Right hindlimb (tissue), 1 donor: ENCODE measurements at regions not wholly inside any gene's neighbourhood (a gene's known extent, or its start where the extent isn't known, plus 50 kb on each side); places are given as distances from the start of the nearest gene placed in this dataset.
A peak's percentile ranks its signal among the peaks of the same experiment; 100 is the strongest.

Experiments used
- DNase-seq: peaks from one replicate; pipeline ENCODE4 v3.0.0-alpha.2; 2018

- no peak for DNase-seq
These were observed 100.6 kb upstream of the KCNJ15 start for GRCh38 chr21:38156200-38156599.

GRCh38 chr21:38159355-38159754 is 97.4 kb upstream of the KCNJ15 start:
- DNase-seq, result peak; percentile 64

DNA sequence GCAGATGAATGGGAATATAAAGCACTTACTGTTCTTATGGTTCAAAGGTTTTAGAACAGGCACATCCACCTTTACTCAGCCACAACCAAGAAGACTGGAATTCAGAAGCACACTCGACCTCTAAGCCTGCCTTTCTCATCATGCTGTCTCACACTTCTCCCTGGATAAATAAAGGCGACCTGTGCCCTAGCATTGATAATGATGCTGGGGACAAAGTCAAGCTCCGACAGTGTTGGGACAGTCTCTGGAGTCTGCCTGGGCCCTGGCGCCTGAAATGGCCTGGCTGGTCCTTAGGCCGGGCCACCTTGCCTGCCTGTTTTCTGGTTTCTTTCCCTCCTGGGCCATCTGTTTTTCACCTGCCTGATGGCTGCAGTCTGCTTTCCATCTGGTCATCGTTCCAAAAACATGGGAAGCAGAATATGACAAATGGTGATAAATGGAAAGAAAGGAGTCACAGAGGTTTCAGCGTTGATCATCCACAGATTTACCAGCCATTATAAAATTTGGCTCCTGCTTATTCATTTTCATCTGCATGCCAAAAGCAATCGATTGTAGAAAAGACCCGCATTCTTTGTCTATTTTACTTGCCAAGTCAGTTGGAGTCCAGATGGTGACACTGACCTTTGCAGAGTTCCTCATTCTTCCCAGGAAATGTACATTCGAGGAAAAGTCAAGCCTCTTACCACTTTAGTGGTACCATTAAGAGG is 91.2 kb upstream of the KCNJ15 start:
- DNase-seq, result peak; percentile 27

- no peak for DNase-seq
These were observed 90.6 kb upstream of the KCNJ15 start for GRCh38 chr21:38166173-38166535.

DNA sequence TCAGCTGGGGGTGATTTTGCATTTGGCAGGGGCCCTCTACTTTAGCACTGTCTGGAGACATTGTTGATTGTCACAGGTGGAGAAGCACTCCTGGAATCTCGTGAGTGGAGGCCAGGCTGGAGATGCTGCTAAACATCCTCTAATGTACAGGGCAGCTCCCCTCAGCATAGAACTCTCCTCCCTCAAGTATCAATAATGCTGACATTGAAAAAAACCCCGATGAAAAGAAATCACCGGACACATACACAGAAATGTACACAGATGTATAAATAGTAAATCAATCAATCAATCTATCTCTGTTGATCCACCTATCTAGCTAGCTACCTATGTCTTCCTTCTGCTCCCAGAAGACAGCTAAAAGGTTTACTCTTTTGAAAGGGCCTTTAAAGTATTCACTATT is 89.4 kb upstream of the KCNJ15 start:
- no peak for DNase-seq

GRCh38 chr21:38170283-38170682 is 86.5 kb upstream of the KCNJ15 start:
- peak; percentile 32 for DNase-seq

GRCh38 chr21:38170704-38171682 is 85.8 kb upstream of the KCNJ15 start:
- no peak for DNase-seq

- peak; percentile 47 for DNase-seq
These were observed 85.0 kb upstream of the KCNJ15 start for GRCh38 chr21:38171723-38172344.

- no peak for DNase-seq
These were observed 83.3 kb upstream of the KCNJ15 start for GRCh38 chr21:38173276-38174035.

GRCh38 chr21:38175306-38175705 is 81.5 kb upstream of the KCNJ15 start:
- DNase-seq, result no peak

- DNase-seq, result no peak
These were observed 78.7 kb upstream of the KCNJ15 start for GRCh38 chr21:38177919-38178652.

DNA sequence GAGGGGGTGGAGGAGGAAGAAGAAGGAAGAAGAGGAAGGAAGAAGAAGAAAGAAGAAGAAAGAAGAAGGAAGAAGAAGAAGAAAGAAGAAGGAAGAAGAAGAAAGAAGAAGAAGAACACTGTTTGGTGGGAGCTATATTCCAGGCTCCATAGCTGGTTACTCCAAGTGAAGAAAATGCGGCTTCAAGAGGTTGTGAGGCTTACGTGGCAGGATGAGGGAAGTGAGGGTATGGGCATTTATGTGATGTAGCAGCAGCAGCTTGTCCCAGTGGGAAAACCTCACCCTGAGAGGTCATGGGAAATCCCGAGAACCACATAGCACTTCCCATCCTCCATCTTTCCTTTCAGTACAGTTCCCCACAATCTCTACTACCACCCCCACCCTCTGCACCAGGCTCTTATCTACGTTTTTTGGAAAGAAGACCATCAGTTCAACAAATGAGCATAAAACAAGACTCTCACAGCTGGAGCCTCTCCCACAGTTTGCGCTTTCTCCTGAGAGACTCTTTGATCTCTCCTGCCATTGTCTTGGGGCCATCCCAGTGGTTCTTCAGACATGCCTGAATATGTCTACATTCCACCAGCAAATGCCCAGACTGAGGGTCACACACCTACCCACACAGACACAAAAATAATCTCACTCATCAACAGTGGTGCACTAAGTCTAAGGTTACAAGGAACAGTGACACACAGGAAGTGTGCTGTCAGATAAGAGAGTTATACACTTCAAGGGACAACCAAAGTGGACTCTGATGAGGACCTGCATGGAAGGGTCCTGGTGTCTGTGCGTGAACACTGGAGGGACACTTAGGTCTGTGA is 77.9 kb upstream of the KCNJ15 start:
- DNase-seq, result no peak

DNA sequence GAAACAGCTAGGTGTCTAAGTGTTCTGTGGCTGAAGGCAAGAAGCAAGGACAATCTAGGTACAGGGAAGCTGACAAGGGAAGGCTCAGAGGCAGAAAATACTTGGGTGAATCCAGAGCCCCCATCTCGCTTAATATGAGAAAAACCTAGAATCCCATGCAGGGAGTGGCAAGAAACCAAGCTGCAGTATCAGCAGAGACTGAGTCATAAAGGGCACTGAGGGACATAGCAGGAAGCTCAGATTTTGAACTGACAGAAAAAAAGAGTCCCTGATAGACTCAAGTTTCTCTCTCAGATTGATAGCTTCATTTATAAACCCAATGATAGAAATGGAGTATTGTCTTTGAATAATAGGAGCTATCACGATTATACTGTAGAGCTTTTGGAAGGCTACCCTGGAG is 77.3 kb upstream of the KCNJ15 start:
- no peak for DNase-seq

GRCh38 chr21:38181096-38181495 is 75.7 kb upstream of the KCNJ15 start:
- no peak for DNase-seq

- DNase-seq, result no peak
These were observed 74.3 kb upstream of the KCNJ15 start for GRCh38 chr21:38182370-38182985.

GRCh38 chr21:38183961-38184360 is 72.8 kb upstream of the KCNJ15 start:
- no peak for DNase-seq

GRCh38 chr21:38186661-38187270 is 70.0 kb upstream of the KCNJ15 start:
- no peak for DNase-seq

GRCh38 chr21:38188037-38188436 is 68.8 kb upstream of the KCNJ15 start:
- DNase-seq, result no peak

- no peak for DNase-seq
These were observed 60.8 kb upstream of the KCNJ15 start for GRCh38 chr21:38196036-38196435.

DNA sequence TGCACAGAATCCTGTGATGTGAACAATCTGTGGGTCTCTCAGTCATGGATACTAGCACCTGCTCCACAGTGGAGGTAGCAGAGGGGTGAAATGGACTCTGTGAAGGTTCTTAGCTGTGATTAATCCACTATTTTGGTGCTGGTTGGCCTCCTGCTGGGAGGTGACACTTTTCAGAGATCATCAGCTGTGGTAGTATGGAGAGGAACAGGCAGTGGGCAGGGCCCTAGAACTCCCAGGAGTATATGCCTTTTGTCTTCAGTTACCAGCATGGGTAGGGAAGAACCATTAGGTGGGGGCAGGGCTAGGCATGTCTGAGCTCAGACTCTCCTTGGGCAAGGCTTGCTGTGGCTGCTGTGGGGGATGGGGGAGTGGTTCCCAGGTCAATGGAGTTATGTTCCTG is 54.0 kb upstream of the KCNJ15 start:
- DNase-seq, result no peak
